HepG2 (cell line): ENCODE measurements at regions not wholly inside any gene's neighbourhood (a gene's known extent, or its start where the extent isn't known, plus 50 kb on each side); places are given as distances from the start of the nearest gene placed in this dataset.

Experiments used
- ATAC-seq: fragments of 200-7000 bp; cut with Tn5 transposase; 3 replicates; pipeline ENCODE4 v1.9.1; 2020; ENCODE audit warnings: mild to moderate bottlenecking, moderate library complexity
- BruUV-seq: library from RNA; stranded (reverse); fragments of 400-500 nt; replicated peaks from 2 replicates; lab custom pipeline; 2021; lab: Mats Ljungman, UMichigan
- CTCF ChIA-PET: fragments of 300-600 bp; formaldehyde crosslinking; extraction: SDS; loops from one replicate; lab custom pipeline; 2021; ENCODE audit warnings: low total read pairs, inconsistent platforms, low intra/inter-chr PET ratio; lab: Yijun Ruan, JAX
- POLR2A ChIA-PET: fragments of 350-600 bp; sonication (Branson Sonifier 250); formaldehyde crosslinking; loops from one replicate; lab custom pipeline; 2020; ENCODE audit warnings: antibody characterized with exemption, inconsistent platforms; lab: Yijun Ruan, JAX
- DNase-seq: peaks from one replicate; pipeline ENCODE4 v3.0.0-alpha.2; 2015; ENCODE audit warnings: low spot score
- FAIRE-seq: peaks from 3 replicates; lab custom pipeline; 2011; peaks lifted over from hg19 to GRCh38; lab: Jason Lieb, UNC
- H2AFZ ChIP-seq: one replicate; pipeline ENCODE4 v1.6.1; 2011; ENCODE audit warnings: low read length, inconsistent platforms
- H3K27ac ChIP-seq: fragments of 300-600 bp; 3 replicates; pipeline ENCODE4 v1.8.0; 2011; ENCODE audit warnings: mixed run types, mild to moderate bottlenecking, mixed read lengths, low read length, inconsistent platforms; ENCODE audit not compliant: insufficient read depth; ENCODE audit errors: extremely low read length
- H3K27me3 ChIP-seq, 2 experiments: fragments of 200-600 bp in 1 of 2; 2 replicates in 1 of 2; 3 replicates in 1 of 2; pipeline versions ENCODE4 v1.6.0 to v1.8.0; 2011; ENCODE audit warnings: low read length in 2 of 2, mild to moderate bottlenecking in 2 of 2, moderate library complexity in 2 of 2, inconsistent platforms in 1 of 2; ENCODE audit not compliant: insufficient read depth in 2 of 2, control insufficient read depth in 1 of 2
- H3K36me3 ChIP-seq, 2 experiments: fragments of 200-600 bp in 1 of 2; replicated peaks in 1 of 2; 2 replicates in 1 of 2; 3 replicates in 1 of 2; pipeline versions ENCODE4 v1.5.1 to v1.8.0; 2011; ENCODE audit warnings: low read length in 2 of 2, inconsistent platforms in 1 of 2; ENCODE audit not compliant: insufficient read depth in 2 of 2, control insufficient read depth in 1 of 2
- H3K4me1 ChIP-seq: 2 replicates; pipeline ENCODE4 v1.5.1; 2012; ENCODE audit warnings: low read length, inconsistent platforms; ENCODE audit not compliant: insufficient read depth
- H3K4me2 ChIP-seq: 2 replicates; pipeline ENCODE4 v1.6.0; 2011; ENCODE audit warnings: low read depth, low read length, inconsistent platforms
- H3K4me3 ChIP-seq, 3 experiments: fragments of 200-600 bp in 1 of 3; sonication (generic), shearing (Covaris generic) in 1 of 3; replicated peaks in 1 of 3; 2 replicates each; pipeline ENCODE4 v1.5.1; 2011 to 2016; ENCODE audit warnings: low read length in 3 of 3, inconsistent platforms in 2 of 3, low read depth in 2 of 3, mild to moderate bottlenecking in 2 of 3, control low read depth in 1 of 3, mixed read lengths in 1 of 3; ENCODE audit not compliant: insufficient read depth in 1 of 3
- H3K79me2 ChIP-seq: one replicate; pipeline ENCODE4 v1.6.1; 2011; ENCODE audit warnings: low read length, inconsistent platforms; ENCODE audit not compliant: insufficient read depth
- H3K9ac ChIP-seq: 2 replicates; pipeline ENCODE4 v1.6.0; 2011; ENCODE audit warnings: mild to moderate bottlenecking, low read depth, low read length, inconsistent platforms; ENCODE audit not compliant: insufficient read depth
- H3K9me3 ChIP-seq: 2 replicates; pipeline ENCODE4 v1.5.1; 2012; ENCODE audit warnings: mild to moderate bottlenecking, low read length
- H4K20me1 ChIP-seq: 2 replicates; pipeline ENCODE4 v1.6.0; 2011; ENCODE audit warnings: inconsistent platforms, mild to moderate bottlenecking, low read length, moderate library complexity; ENCODE audit not compliant: insufficient read depth
- HMGA1 ChIP-seq: sonication (generic); formaldehyde crosslinking; conservative IDR thresholded peaks from 2 replicates; pipeline ENCODE4 v1.4.0; 2020; ENCODE audit warnings: missing genetic modification reagents
- MIXL1 ChIP-seq: IDR thresholded peaks from 2 replicates; pipeline ENCODE4 v1.6.1; 2016
- MXD4 ChIP-seq: IDR thresholded peaks from 2 replicates; pipeline ENCODE4 v1.6.1; 2016; ENCODE audit warnings: mild to moderate bottlenecking, missing biosample characterization, missing genetic modification reagents
- RELA ChIP-seq: sonication (generic); formaldehyde crosslinking; IDR thresholded peaks from 2 replicates; pipeline ENCODE4 v1.4.0; 2020; ENCODE audit warnings: missing genetic modification reagents
- TBL1XR1 ChIP-seq: fragments of 150-350 bp; IDR thresholded peaks from 2 replicates; pipeline ENCODE4 v1.6.1; 2014; ENCODE audit warnings: borderline replicate concordance, low read length; ENCODE audit not compliant: partially characterized antibody
- WIZ ChIP-seq: sonication (generic); formaldehyde crosslinking; IDR thresholded peaks from 2 replicates; pipeline ENCODE4 v1.5.1; 2020; ENCODE audit warnings: mild to moderate bottlenecking, missing genetic modification reagents
- ZC3H13 ChIP-seq: sonication (generic); formaldehyde crosslinking; IDR thresholded peaks from 2 replicates; pipeline ENCODE4 v1.8.1; 2023; ENCODE audit warnings: mild to moderate bottlenecking, missing genetic modification reagents, moderate library complexity
- ZFP37 ChIP-seq: sonication (generic); formaldehyde crosslinking; IDR thresholded peaks from 2 replicates; pipeline ENCODE4 v1.4.0; 2020; ENCODE audit warnings: missing genetic modification reagents, borderline replicate concordance
- ZNF138 ChIP-seq: sonication (generic); formaldehyde crosslinking; IDR thresholded peaks from 2 replicates; pipeline ENCODE4 v1.5.0; 2020; ENCODE audit warnings: mild to moderate bottlenecking, low read depth, missing genetic modification reagents
- ZNF530 ChIP-seq: sonication (generic); formaldehyde crosslinking; IDR thresholded peaks from 2 replicates; pipeline ENCODE4 v1.5.0; 2020; ENCODE audit warnings: low read depth, mild to moderate bottlenecking, missing genetic modification reagents
- ZNF563 ChIP-seq: sonication (generic); formaldehyde crosslinking; IDR thresholded peaks from 2 replicates; pipeline ENCODE4 v1.8.0; 2022; ENCODE audit warnings: mild to moderate bottlenecking, moderate library complexity, missing genetic modification reagents
- whole genome bisulfite sequencing: methylation state at CpG from one replicate; pipeline ENCODE4 v1.1.6; 2017; ENCODE audit warnings: low lambda C conversion rate; 5-methylcytosine and 5-hydroxymethylcytosine counted together
- in situ Hi-C: cut with HindIII; loops from 2 replicates; pipeline ENCODE4 v1.10.0; 2017; ENCODE audit warnings: low pct_unique_long_range_greater_than_20kb; ENCODE audit not compliant: extremely low pct_ligation_motif_present
- intact Hi-C: fragments of 100-400 bp; cut with micrococcal nuclease; formaldehyde crosslinking; loops from one replicate; pipeline ENCODE4 v1.10.0; 2022; ENCODE audit not compliant: unreplicated experiment
- TF ChIP-seq, protein P1 (sequence below): sonication (generic); formaldehyde crosslinking; IDR thresholded peaks from 2 replicates; pipeline ENCODE4 v1.8.1; 2023; ENCODE audit warnings: mild to moderate bottlenecking, inconsistent platforms, moderate library complexity, missing genetic modification reagents, borderline replicate concordance
- TF ChIP-seq, protein P2 (sequence below): sonication (generic); formaldehyde crosslinking; IDR thresholded peaks from 2 replicates; pipeline ENCODE4 v1.5.1; 2020; ENCODE audit warnings: mild to moderate bottlenecking, missing genetic modification reagents, moderate library complexity
- TF ChIP-seq, protein P3 (sequence below): sonication (generic); formaldehyde crosslinking; IDR thresholded peaks from 2 replicates; pipeline ENCODE4 v1.8.0; 2022; ENCODE audit warnings: missing genetic modification reagents, low read depth, mild to moderate bottlenecking, borderline replicate concordance
- TF ChIP-seq, protein P4 (sequence below): sonication (generic); formaldehyde crosslinking; IDR thresholded peaks from 2 replicates; pipeline ENCODE4 v1.8.1; 2023; ENCODE audit warnings: mild to moderate bottlenecking, missing genetic modification reagents, borderline replicate concordance
- TF ChIP-seq, protein P5 (sequence below): sonication (generic); formaldehyde crosslinking; IDR thresholded peaks from 2 replicates; pipeline ENCODE4 v1.8.1; 2023; ENCODE audit warnings: missing genetic modification reagents, mild to moderate bottlenecking, borderline replicate concordance
- TF ChIP-seq, protein P6 (sequence below): sonication (generic); formaldehyde crosslinking; IDR thresholded peaks from 2 replicates; pipeline ENCODE4 v1.8.0; 2022; ENCODE audit warnings: mild to moderate bottlenecking, missing genetic modification reagents, moderate library complexity
- TF ChIP-seq, protein P7 (sequence below): sonication (generic); formaldehyde crosslinking; IDR thresholded peaks from 2 replicates; pipeline ENCODE4 v1.5.0; 2020; ENCODE audit warnings: mild to moderate bottlenecking, missing genetic modification reagents, borderline replicate concordance
- TF ChIP-seq, protein P8 (sequence below): sonication (generic); formaldehyde crosslinking; IDR thresholded peaks from 2 replicates; pipeline ENCODE4 v1.5.0; 2020; ENCODE audit warnings: missing genetic modification reagents

DNA sequence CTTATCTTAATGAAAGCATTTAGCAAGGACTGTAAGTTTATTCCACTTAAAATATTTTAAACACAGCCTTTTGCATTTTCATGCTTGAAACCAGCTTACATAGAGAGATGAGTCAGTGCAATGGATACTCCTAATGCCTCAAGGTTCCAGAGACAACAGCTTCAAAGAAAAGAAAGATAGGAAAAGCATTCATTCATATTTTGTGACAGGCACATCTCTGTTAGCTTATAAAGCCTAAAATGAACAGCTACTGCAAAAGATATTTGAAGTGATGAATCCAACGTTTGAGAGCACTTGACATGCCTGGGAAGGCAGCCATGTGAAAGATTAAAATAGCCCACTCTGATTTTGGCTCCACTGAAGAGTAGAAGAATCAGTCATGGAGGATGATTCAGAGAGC, 814.5 kb downstream of the RPS29 start:
- H4K20me1 ChIP-seq: no peaks in the 10 kb centered on the region
- in situ Hi-C loops: no loop called here
- intact Hi-C loops: no loop called here
- no peak for FAIRE-seq
- DNase-seq: no peak
- no TSS peak for BruUV-seq
- no peak overlapping the region for H3K27ac ChIP-seq
- no peaks in the 10 kb centered on the region for H3K79me2 ChIP-seq
- peaks cover 80% of the 10 kb centered on the region for H3K9me3 ChIP-seq
- TF ChIP-seq, protein P1, sequence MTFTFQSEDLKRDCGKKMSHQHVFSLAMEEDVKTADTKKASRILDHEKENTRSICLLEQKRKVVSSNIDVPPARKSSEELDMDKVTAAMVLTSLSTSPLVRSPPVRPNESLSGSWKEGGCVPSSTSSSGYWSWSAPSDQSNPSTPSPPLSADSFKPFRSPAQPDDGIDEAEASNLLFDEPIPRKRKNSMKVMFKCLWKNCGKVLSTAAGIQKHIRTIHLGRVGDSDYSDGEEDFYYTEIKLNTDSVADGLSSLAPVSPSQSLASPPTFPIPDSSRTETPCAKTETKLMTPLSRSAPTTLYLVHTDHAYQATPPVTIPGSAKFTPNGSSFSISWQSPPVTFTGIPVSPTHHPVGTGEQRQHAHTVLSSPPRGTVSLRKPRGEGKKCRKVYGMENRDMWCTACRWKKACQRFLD (CRISPR knock-in tag): no peak
- no peak for TF ChIP-seq MIXL1
- TF ChIP-seq WIZ (CRISPR knock-in tag): no peak
- TF ChIP-seq, protein P2, sequence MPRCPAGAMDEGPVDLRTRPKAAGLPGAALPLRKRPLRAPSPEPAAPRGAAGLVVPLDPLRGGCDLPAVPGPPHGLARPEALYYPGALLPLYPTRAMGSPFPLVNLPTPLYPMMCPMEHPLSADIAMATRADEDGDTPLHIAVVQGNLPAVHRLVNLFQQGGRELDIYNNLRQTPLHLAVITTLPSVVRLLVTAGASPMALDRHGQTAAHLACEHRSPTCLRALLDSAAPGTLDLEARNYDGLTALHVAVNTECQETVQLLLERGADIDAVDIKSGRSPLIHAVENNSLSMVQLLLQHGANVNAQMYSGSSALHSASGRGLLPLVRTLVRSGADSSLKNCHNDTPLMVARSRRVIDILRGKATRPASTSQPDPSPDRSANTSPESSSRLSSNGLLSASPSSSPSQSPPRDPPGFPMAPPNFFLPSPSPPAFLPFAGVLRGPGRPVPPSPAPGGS (CRISPR knock-in tag): no peak
- no peak for TF ChIP-seq ZNF563
- no peak for TF ChIP-seq MXD4
- TF ChIP-seq, protein P3, sequence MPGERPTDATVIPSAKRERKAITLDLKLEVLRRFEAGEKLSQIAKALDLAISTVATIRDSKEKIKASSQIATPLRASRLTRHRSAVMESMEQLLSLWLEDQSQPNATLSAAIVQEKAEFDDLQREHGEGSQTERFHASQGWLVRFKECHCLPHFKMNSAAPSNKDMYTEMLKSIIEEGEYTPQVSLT: no peak
- TF ChIP-seq ZFP37 (CRISPR knock-in tag): no peak
- no peak for TF ChIP-seq ZNF530 (CRISPR knock-in tag)
- TF ChIP-seq, protein P4, sequence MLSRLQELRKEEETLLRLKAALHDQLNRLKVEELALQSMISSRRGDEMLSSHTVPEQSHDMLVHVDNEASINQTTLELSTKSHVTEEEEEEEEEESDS: no peak
- no peak for TF ChIP-seq HMGA1 (CRISPR knock-in tag)
- TF ChIP-seq, protein P5, sequence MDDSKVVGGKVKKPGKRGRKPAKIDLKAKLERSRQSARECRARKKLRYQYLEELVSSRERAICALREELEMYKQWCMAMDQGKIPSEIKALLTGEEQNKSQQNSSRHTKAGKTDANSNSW (CRISPR knock-in tag): no peak
- TF ChIP-seq ZC3H13 (CRISPR knock-in tag): no peak
- TF ChIP-seq TBL1XR1: no peak
- TF ChIP-seq, protein P6, sequence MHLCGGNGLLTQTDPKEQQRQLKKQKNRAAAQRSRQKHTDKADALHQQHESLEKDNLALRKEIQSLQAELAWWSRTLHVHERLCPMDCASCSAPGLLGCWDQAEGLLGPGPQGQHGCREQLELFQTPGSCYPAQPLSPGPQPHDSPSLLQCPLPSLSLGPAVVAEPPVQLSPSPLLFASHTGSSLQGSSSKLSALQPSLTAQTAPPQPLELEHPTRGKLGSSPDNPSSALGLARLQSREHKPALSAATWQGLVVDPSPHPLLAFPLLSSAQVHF: no peak
- TF ChIP-seq, protein P7, sequence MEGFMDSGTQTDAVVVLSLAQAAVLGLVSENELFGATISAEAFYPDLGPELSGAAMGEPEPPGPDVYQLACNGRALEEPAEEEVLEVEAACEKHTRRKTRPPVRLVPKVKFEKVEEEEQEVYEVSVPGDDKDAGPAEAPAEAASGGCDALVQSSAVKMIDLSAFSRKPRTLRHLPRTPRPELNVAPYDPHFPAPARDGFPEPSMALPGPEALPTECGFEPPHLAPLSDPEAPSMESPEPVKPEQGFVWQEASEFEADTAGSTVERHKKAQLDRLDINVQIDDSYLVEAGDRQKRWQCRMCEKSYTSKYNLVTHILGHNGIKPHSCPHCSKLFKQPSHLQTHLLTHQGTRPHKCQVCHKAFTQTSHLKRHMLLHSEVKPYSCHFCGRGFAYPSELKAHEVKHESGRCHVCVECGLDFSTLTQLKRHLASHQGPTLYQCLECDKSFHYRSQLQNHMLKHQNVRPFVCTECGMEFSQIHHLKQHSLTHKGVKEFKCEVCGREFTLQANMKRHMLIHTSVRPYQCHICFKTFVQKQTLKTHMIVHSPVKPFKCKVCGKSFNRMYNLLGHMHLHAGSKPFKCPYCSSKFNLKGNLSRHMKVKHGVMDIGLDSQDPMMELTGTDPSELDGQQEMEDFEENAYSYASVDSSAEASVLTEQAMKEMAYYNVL (CRISPR knock-in tag): no peak
- TF ChIP-seq RELA (CRISPR knock-in tag): no peak
- no peak for TF ChIP-seq ZNF138
- TF ChIP-seq, protein P8, sequence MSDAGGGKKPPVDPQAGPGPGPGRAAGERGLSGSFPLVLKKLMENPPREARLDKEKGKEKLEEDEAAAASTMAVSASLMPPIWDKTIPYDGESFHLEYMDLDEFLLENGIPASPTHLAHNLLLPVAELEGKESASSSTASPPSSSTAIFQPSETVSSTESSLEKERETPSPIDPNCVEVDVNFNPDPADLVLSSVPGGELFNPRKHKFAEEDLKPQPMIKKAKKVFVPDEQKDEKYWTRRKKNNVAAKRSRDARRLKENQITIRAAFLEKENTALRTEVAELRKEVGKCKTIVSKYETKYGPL (CRISPR knock-in tag): no peak
- 0% methylated on average over 1 of the region's 1 CpG for WGBS
- H3K9ac ChIP-seq: no peak overlapping the region
- no peaks in the 10 kb centered on the region for H3K27me3 ChIP-seq
- no peak overlapping the region for H2AFZ ChIP-seq
- no peaks in the 10 kb centered on the region for H3K4me1 ChIP-seq
- POLR2A ChIA-PET: no interaction called here
- no peak for ATAC-seq
- CTCF ChIA-PET: no interaction called here
- H3K4me3 ChIP-seq: no peak overlapping the region
- no peak overlapping the region for H3K4me2 ChIP-seq
- H3K36me3 ChIP-seq: no peaks in the 10 kb centered on the region
